Thoracic aorta (tissue), 2 donors: ENCODE measurements at regions not wholly inside any gene's neighbourhood (a gene's known extent, or its start where the extent isn't known, plus 50 kb on each side); places are given as distances from the start of the nearest gene placed in this dataset.

Experiments used
- ATAC-seq: fragments of 150-250 bp; one replicate; pipeline ENCODE4 v1.8.0; 2017; ENCODE audit warnings: low read depth; ENCODE audit not compliant: insufficient number of reproducible peaks, low FRiP score
- DNase-seq: peaks from one replicate; pipeline ENCODE4 v3.0.0-alpha.2; 2020; ENCODE audit warnings: low spot score
- H3K27ac ChIP-seq, 2 donors: fragments of 200-600 bp; sonication (generic); 1 replicate in 1 of 2; 2 replicates in 1 of 2; pipeline ENCODE4 v1.5.1; 2016; ENCODE audit warnings: mild to moderate bottlenecking in 2 of 2, moderate library complexity in 2 of 2
- H3K27me3 ChIP-seq: fragments of 200-600 bp; sonication (generic); replicated peaks from 2 replicates; pipeline ENCODE4 v1.6.0; 2016; ENCODE audit warnings: mild to moderate bottlenecking; ENCODE audit not compliant: insufficient read depth
- H3K36me3 ChIP-seq: fragments of 200-600 bp; sonication (generic); one replicate; pipeline ENCODE4 v1.5.1; 2016
- H3K4me1 ChIP-seq, 2 donors: fragments of 200-600 bp; sonication (generic); 1 replicate in 1 of 2; 2 replicates in 1 of 2; pipeline versions ENCODE4 v1.5.1 to v1.6.0; 2016; ENCODE audit warnings: low read depth in 2 of 2, mild to moderate bottlenecking in 1 of 2; ENCODE audit not compliant: control insufficient read depth in 1 of 2
- H3K4me3 ChIP-seq: fragments of 200-600 bp; sonication (generic); 2 replicates; pipeline ENCODE4 v1.5.1; 2016; ENCODE audit warnings: mild to moderate bottlenecking
- H3K9me3 ChIP-seq: fragments of 200-600 bp; sonication (generic); 2 replicates; pipeline ENCODE4 v1.5.1; 2016
- TF ChIP-seq, protein P1 (sequence below): fragments of 200-600 bp; sonication (generic); IDR thresholded peaks from one replicate; pipeline ENCODE4 v1.5.1; 2019; ENCODE audit warnings: antibody characterized with exemption

DNA sequence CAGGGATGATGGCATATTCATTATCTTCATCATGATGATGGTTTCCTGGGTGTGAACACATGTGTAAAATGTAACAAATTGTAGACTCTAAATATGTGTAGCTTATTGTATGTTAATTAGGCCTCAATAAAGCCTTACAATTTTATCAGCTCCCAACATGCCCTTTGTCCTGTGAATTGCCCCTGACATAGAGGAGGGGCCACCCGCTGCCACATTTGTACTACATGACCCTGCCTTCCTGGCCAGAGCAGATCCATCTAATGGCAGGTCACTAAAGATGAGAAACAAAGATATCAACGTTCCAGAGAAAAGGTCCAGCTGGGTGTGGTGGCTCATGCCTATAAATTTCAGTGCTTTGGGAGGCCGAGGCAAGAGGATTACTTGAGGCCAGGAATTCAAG, 117.2 kb downstream of the CAAP1 start:
- TF ChIP-seq, protein P1, sequence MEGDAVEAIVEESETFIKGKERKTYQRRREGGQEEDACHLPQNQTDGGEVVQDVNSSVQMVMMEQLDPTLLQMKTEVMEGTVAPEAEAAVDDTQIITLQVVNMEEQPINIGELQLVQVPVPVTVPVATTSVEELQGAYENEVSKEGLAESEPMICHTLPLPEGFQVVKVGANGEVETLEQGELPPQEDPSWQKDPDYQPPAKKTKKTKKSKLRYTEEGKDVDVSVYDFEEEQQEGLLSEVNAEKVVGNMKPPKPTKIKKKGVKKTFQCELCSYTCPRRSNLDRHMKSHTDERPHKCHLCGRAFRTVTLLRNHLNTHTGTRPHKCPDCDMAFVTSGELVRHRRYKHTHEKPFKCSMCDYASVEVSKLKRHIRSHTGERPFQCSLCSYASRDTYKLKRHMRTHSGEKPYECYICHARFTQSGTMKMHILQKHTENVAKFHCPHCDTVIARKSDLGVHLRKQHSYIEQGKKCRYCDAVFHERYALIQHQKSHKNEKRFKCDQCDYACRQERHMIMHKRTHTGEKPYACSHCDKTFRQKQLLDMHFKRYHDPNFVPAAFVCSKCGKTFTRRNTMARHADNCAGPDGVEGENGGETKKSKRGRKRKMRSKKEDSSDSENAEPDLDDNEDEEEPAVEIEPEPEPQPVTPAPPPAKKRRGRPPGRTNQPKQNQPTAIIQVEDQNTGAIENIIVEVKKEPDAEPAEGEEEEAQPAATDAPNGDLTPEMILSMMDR: no peak
- no peak overlapping the region for H3K4me3 ChIP-seq
- no peaks in the 10 kb centered on the region for H3K36me3 ChIP-seq
- H3K27me3 ChIP-seq: no peaks in the 10 kb centered on the region
- no peak overlapping the region for H3K27ac ChIP-seq
- no peak for ATAC-seq
- no peaks in the 10 kb centered on the region for H3K9me3 ChIP-seq
- no peaks in the 10 kb centered on the region for H3K4me1 ChIP-seq
- no peak for DNase-seq

GRCh38 chr9:26773056-26773455, 119.5 kb downstream of the CAAP1 start:
- Histone ChIP-seq H3K36me3 (no peaks in the 10 kb centered on the region), H3K27ac (no peak overlapping the region), H3K4me1 (no peaks in the 10 kb centered on the region), H3K27me3 (no peaks in the 10 kb centered on the region), H3K4me3 (no peak overlapping the region), H3K9me3 (no peaks in the 10 kb centered on the region)
- DNase-seq: no peak
- TF ChIP-seq, protein P1: no peak
- no peak for ATAC-seq

DNA sequence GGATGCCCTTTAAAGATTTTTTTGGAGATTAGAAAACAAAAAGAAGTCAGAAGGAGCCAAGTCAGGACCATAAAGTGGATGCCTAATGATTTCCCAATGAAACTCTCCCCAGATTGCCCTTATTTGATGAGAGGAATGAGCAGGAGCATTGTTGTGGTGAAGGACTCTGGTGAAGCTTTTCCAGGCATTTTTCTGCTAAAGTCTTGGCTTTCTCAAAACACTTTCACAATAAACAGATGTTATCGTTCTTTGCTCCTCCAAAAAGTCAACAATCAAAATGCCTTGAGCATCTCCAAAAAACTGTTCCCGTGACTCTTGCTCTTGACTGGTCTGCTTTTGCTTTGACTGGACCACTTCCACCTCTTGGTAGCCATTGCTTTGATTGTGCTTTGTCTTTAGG, 121.8 kb downstream of the CAAP1 start:
- Histone ChIP-seq H3K4me3 (no peak overlapping the region), H3K9me3 (no peaks in the 10 kb centered on the region), H3K27ac (no peak overlapping the region), H3K27me3 (no peaks in the 10 kb centered on the region), H3K36me3 (no peaks in the 10 kb centered on the region), H3K4me1 (no peaks in the 10 kb centered on the region)
- TF ChIP-seq, protein P1: no peak
- no peak for ATAC-seq
- no peak for DNase-seq

GRCh38 chr9:26768145-26768544, 124.5 kb downstream of the CAAP1 start:
- Histone ChIP-seq H3K27ac (no peak overlapping the region), H3K27me3 (no peaks in the 10 kb centered on the region), H3K4me1 (no peaks in the 10 kb centered on the region), H3K4me3 (no peak overlapping the region), H3K36me3 (no peaks in the 10 kb centered on the region), H3K9me3 (no peaks in the 10 kb centered on the region)
- TF ChIP-seq, protein P1: no peak
- ATAC-seq: no peak
- no peak for DNase-seq

DNA sequence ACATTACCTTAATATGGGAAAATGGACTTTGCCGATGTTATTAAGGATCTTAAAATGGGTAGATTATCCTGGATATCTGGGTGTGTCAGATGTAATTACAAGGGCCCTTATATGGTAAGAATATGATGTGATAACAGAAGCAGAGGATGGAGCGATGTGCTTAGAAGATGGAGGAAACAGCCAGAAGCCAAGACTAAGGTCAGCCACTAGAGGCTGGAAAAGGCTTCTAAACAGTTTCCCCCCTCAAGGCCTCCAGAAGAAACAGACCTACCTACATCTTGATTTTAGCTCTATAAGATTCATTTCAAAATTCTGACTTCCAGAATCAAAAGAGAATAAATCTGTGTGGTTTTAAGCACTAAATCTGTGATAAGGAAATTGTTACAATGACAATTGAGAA, 131.9 kb downstream of the CAAP1 start:
- H3K4me3 ChIP-seq: no peak overlapping the region
- ATAC-seq (no peak), DNase-seq (no peak)
- H3K27ac ChIP-seq: no peak overlapping the region
- no peaks in the 10 kb centered on the region for H3K27me3 ChIP-seq
- no peaks in the 10 kb centered on the region for H3K9me3 ChIP-seq
- no peaks in the 10 kb centered on the region for H3K4me1 ChIP-seq
- no peaks in the 10 kb centered on the region for H3K36me3 ChIP-seq
- TF ChIP-seq, protein P1: no peak
